ENCODE measurements at regions not wholly inside any gene's neighbourhood (a gene's known extent, or its start where the extent isn't known, plus 50 kb on each side); places are given as distances from the start of the nearest gene placed in this dataset.

GRCh38 chr13:90154311-90154960, 1193.1 kb upstream of the MIR17HG start:
- TF ChIP-seq CTCF (IDR thresholded peaks at IDR 0.05) (no peak), EP300 (IDR thresholded peaks at IDR 0.05; ENCODE audit: low read depth) (no peak), POLR2A (IDR thresholded peaks at IDR 0.05) (no peak)
